PC-3 (cell line): ENCODE measurements at regions not wholly inside any gene's neighbourhood (a gene's known extent, or its start where the extent isn't known, plus 50 kb on each side); places are given as distances from the start of the nearest gene placed in this dataset.

Experiments used
- CTCF ChIP-seq: fragments of 300-600 bp; sonication (generic); conservative IDR thresholded peaks from 2 replicates; pipeline ENCODE4 v1.5.1; 2017; ENCODE audit warnings: antibody characterized with exemption, low read depth, mild to moderate bottlenecking, low read length
- EZH2 ChIP-seq: fragments of 300-600 bp; sonication (generic); IDR thresholded peaks from one replicate; pipeline ENCODE4 v1.6.1; 2017; ENCODE audit warnings: antibody characterized with exemption, mild to moderate bottlenecking, low read length; ENCODE audit not compliant: unreplicated experiment

- TF ChIP-seq CTCF (0 out of 2 replicates have a peak, but pooled peaks have one; percentile 15), EZH2 (no peak)
These were observed 118.8 kb upstream of the VPREB1 start for GRCh38 chr22:22125579-22126468.
